ENCODE measurements at regions not wholly inside any gene's neighbourhood (a gene's known extent, or its start where the extent isn't known, plus 50 kb on each side); places are given as distances from the start of the nearest gene placed in this dataset.

- no peak for TF ChIP-seq CEBPB (IDR thresholded peaks at IDR 0.05; ENCODE audit: low read depth)
Observed at GRCh38 chr2:2754940-2755339, 423.9 kb upstream of the MYT1L start (continued).

DNA sequence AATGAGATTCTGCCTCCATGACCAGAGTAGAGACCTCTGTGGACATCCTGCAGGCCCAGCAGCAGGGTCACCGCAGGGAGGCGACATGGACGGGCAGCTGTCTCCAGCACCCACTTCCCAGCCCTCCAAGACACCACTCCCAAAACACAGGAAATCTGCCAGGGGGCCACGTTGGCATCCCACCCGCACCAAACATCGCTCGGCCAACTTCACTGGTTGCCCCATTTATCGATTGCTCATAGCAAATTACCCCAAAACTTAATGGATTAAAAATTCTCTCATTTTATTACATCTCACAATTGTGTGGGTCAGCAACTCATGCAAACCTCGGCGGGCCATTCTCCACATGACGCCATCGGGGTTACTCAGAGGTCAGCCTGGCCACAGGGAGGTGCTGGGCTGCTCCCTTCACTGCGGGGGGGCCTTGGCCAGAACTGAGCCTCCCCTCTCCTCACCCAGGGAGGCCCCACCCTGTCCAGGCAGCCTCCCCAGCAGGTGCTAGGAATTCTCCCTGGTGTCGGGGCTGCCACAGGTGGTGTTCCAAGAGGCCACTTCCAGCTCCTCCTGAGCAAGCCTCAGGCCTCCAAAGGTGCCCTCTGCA is 420.7 kb upstream of the MYT1L start:
- RAD21 ChIA-PET (ENCODE audit: low non-redundant PET in 1 of 2, low total read pairs in 2 of 2, uncharacterized antibody in 2 of 2, unreplicated experiment in 2 of 2), result no interaction called here
- intact Hi-C loops (cut with micrococcal nuclease), result no loop called here
- Histone ChIP-seq H3K27ac (ENCODE audit: low read depth, low read length) (no peak overlapping the region), H3K79me2 (ENCODE audit: insufficient read depth, low read length) (no peaks in the 10 kb centered on the region), H3K9me3 (ENCODE audit: control insufficient read depth in 1 of 2, insufficient read depth in 1 of 2, low read depth in 1 of 2, low read length in 2 of 2) (no peaks in the 10 kb centered on the region), H3K4me1 (ENCODE audit: control insufficient read depth in 1 of 2, insufficient read depth in 2 of 2, low read length in 2 of 2) (no peaks in the 10 kb centered on the region), H3K36me3 (ENCODE audit: control insufficient read depth in 1 of 2, insufficient read depth in 2 of 2, low read length in 2 of 2) (no peaks in the 10 kb centered on the region), H3K9me2 (ENCODE audit: insufficient read depth) (no peaks in the 10 kb centered on the region), H3K9ac (ENCODE audit: low read length) (no peak overlapping the region), H2AFZ (ENCODE audit: low read depth, low read length, poor library complexity, severe bottlenecking) (no peak overlapping the region), H3K4me2 (ENCODE audit: low read length) (no peak overlapping the region), H3K4me3 (replicated peaks in 1 of 2; ENCODE audit: low read depth in 1 of 2, low read length in 2 of 2) (no peak overlapping the region), H4K20me1 (ENCODE audit: insufficient read depth) (no peaks in the 10 kb centered on the region), H3K27me3 (ENCODE audit: insufficient read depth, low read length) (0 out of 2 replicates have a peak, but pooled peaks cover 6% of the 10 kb centered on the region)
- TF ChIP-seq SP1 (IDR thresholded peaks at IDR 0.05; ENCODE audit: low read depth), result no peak
- no peak for TF ChIP-seq POLR2AphosphoS5 (IDR thresholded peaks at IDR 0.05; ENCODE audit: low read depth, low read length)
- no peak for TF ChIP-seq RAD21 (IDR thresholded peaks at IDR 0.05; ENCODE audit: low read depth)
- TF ChIP-seq TCF7L2 (IDR thresholded peaks at IDR 0.05; ENCODE audit: borderline replicate concordance, extremely low read depth, insufficient read depth, insufficient read length), result no peak
- CTCF ChIA-PET, result no interaction called here
- DNase-seq (ENCODE audit: low read depth, low spot score) (no peak), ATAC-seq (no peak)
- no TSS peak for BruUV-seq (replicated peaks)
- POLR2A ChIA-PET, result no interaction called here

- H3K4me1 ChIP-seq (ENCODE audit: control insufficient read depth in 1 of 2, insufficient read depth in 2 of 2, low read length in 2 of 2), result no peaks in the 10 kb centered on the region
- no peaks in the 10 kb centered on the region for H3K36me3 ChIP-seq (ENCODE audit: control insufficient read depth in 1 of 2, insufficient read depth in 2 of 2, low read length in 2 of 2)
- POLR2A ChIA-PET, result no interaction called here
- intact Hi-C loops (cut with micrococcal nuclease), result no loop called here
- H3K4me3 ChIP-seq (replicated peaks in 1 of 2; ENCODE audit: low read depth in 1 of 2, low read length in 2 of 2), result no peak overlapping the region
- 0 out of 2 replicates have a peak, but pooled peaks cover 6% of the 10 kb centered on the region for H3K27me3 ChIP-seq (ENCODE audit: insufficient read depth, low read length)
- no peak overlapping the region for H3K9ac ChIP-seq (ENCODE audit: low read length)
- no peak overlapping the region for H2AFZ ChIP-seq (ENCODE audit: low read depth, low read length, poor library complexity, severe bottlenecking)
- DNase-seq (ENCODE audit: low read depth, low spot score), result no peak
- H3K27ac ChIP-seq (ENCODE audit: low read depth, low read length), result no peak overlapping the region
- H3K4me2 ChIP-seq (ENCODE audit: low read length), result no peak overlapping the region
- no peaks in the 10 kb centered on the region for H3K9me3 ChIP-seq (ENCODE audit: control insufficient read depth in 1 of 2, insufficient read depth in 1 of 2, low read depth in 1 of 2, low read length in 2 of 2)
- H3K9me2 ChIP-seq (ENCODE audit: insufficient read depth), result no peaks in the 10 kb centered on the region
- CTCF ChIA-PET, result no interaction called here
- no TSS peak for BruUV-seq (replicated peaks)
- H4K20me1 ChIP-seq (ENCODE audit: insufficient read depth), result no peaks in the 10 kb centered on the region
- no peaks in the 10 kb centered on the region for H3K79me2 ChIP-seq (ENCODE audit: insufficient read depth, low read length)
- ATAC-seq, result no peak
- RAD21 ChIA-PET (ENCODE audit: low non-redundant PET in 1 of 2, low total read pairs in 2 of 2, uncharacterized antibody in 2 of 2, unreplicated experiment in 2 of 2), result no interaction called here
- TF ChIP-seq EZH2phosphoT487 (IDR thresholded peaks at IDR 0.05; ENCODE audit: borderline replicate concordance) (no peak), CBX3 (IDR thresholded peaks at IDR 0.05; ENCODE audit: low read depth) (no peak), POLR2A (IDR thresholded peaks at IDR 0.05; ENCODE audit: borderline replicate concordance, extremely low read depth, insufficient read depth, insufficient read length) (no peak), ELF1 (IDR thresholded peaks at IDR 0.05; ENCODE audit: borderline replicate concordance, low read depth) (no peak), FOSL1 (IDR thresholded peaks at IDR 0.05; ENCODE audit: low read depth) (no peak), SP1 (IDR thresholded peaks at IDR 0.05; ENCODE audit: low read depth) (no peak), POLR2AphosphoS5 (IDR thresholded peaks at IDR 0.05; ENCODE audit: low read depth, low read length) (no peak), CEBPB (IDR thresholded peaks at IDR 0.05; ENCODE audit: low read depth) (no peak), MAX (IDR thresholded peaks at IDR 0.05) (no peak)
- TF ChIP-seq, protein P1, sequence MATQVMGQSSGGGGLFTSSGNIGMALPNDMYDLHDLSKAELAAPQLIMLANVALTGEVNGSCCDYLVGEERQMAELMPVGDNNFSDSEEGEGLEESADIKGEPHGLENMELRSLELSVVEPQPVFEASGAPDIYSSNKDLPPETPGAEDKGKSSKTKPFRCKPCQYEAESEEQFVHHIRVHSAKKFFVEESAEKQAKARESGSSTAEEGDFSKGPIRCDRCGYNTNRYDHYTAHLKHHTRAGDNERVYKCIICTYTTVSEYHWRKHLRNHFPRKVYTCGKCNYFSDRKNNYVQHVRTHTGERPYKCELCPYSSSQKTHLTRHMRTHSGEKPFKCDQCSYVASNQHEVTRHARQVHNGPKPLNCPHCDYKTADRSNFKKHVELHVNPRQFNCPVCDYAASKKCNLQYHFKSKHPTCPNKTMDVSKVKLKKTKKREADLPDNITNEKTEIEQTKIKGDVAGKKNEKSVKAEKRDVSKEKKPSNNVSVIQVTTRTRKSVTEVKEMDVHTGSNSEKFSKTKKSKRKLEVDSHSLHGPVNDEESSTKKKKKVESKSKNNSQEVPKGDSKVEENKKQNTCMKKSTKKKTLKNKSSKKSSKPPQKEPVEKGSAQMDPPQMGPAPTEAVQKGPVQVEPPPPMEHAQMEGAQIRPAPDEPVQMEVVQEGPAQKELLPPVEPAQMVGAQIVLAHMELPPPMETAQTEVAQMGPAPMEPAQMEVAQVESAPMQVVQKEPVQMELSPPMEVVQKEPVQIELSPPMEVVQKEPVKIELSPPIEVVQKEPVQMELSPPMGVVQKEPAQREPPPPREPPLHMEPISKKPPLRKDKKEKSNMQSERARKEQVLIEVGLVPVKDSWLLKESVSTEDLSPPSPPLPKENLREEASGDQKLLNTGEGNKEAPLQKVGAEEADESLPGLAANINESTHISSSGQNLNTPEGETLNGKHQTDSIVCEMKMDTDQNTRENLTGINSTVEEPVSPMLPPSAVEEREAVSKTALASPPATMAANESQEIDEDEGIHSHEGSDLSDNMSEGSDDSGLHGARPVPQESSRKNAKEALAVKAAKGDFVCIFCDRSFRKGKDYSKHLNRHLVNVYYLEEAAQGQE (IDR thresholded peaks at IDR 0.05; ENCODE audit: low read depth), result no peak
Observed at GRCh38 chr2:2750867-2751714, 420.0 kb upstream of the MYT1L start.

Measured in HCT116 (cell line).